Astrocyte (in vitro differentiated cells and primary cell): ENCODE measurements at regions not wholly inside any gene's neighbourhood (a gene's known extent, or its start where the extent isn't known, plus 50 kb on each side); places are given as distances from the start of the nearest gene placed in this dataset.
A peak's percentile ranks its signal among the peaks of the same experiment; 100 is the strongest.

Source experiments
- DNase-seq: peaks from one replicate; pipeline ENCODE4 v3.0.0-alpha.2; 2010; ENCODE audit warnings: low read depth
- FAIRE-seq: peaks from 2 replicates; lab custom pipeline; 2011; peaks lifted over from hg19 to GRCh38; lab: Jason Lieb, UNC
- H2AFZ ChIP-seq: 2 replicates; pipeline ENCODE4 v1.6.0; 2012; ENCODE audit warnings: low read depth, low read length, inconsistent platforms
- H3K27ac ChIP-seq: 2 replicates; pipeline ENCODE4 v1.5.1; 2011; ENCODE audit warnings: low read depth, low read length, inconsistent platforms
- H3K27me3 ChIP-seq: 2 replicates; pipeline ENCODE4 v1.6.0; 2011; ENCODE audit warnings: low read length, inconsistent platforms; ENCODE audit not compliant: insufficient read depth
- H3K36me3 ChIP-seq: 2 replicates; pipeline ENCODE4 v1.5.1; 2011; ENCODE audit warnings: low read length, inconsistent platforms; ENCODE audit not compliant: insufficient read depth
- H3K4me1 ChIP-seq: 2 replicates; pipeline ENCODE4 v1.5.1; 2011; ENCODE audit warnings: low read length, inconsistent platforms; ENCODE audit not compliant: insufficient read depth
- H3K4me2 ChIP-seq: 2 replicates; pipeline ENCODE4 v1.6.0; 2012; ENCODE audit warnings: low read length, inconsistent platforms
- H3K4me3 ChIP-seq: 2 replicates; pipeline ENCODE4 v1.5.1; 2011; ENCODE audit warnings: low read depth, mild to moderate bottlenecking, low read length, inconsistent platforms; ENCODE audit not compliant: insufficient read depth
- H3K79me2 ChIP-seq: 2 replicates; pipeline ENCODE4 v1.6.0; 2012; ENCODE audit warnings: mild to moderate bottlenecking, low read length, inconsistent platforms; ENCODE audit not compliant: insufficient read depth
- H3K9ac ChIP-seq: 2 replicates; pipeline ENCODE4 v1.6.0; 2012; ENCODE audit warnings: mild to moderate bottlenecking, low read length, inconsistent platforms
- H3K9me3 ChIP-seq: 2 replicates; pipeline ENCODE4 v1.5.1; 2012; ENCODE audit warnings: low read depth, mild to moderate bottlenecking, low read length, inconsistent platforms; ENCODE audit not compliant: insufficient read depth
- H4K20me1 ChIP-seq: 2 replicates; pipeline ENCODE4 v1.6.0; 2012; ENCODE audit warnings: low read length, inconsistent platforms; ENCODE audit not compliant: insufficient read depth
- H3K27ac Mint-ChIP-seq: one replicate; pipeline ENCODE4 v1.8.0; 2021; ENCODE audit warnings: mild to moderate bottlenecking, mixed read lengths; ENCODE audit not compliant: unreplicated experiment
- H3K27me3 Mint-ChIP-seq: one replicate; pipeline ENCODE4 v1.8.0; 2021; ENCODE audit warnings: low read depth, mixed read lengths; ENCODE audit not compliant: unreplicated experiment
- H3K36me3 Mint-ChIP-seq: one replicate; pipeline ENCODE4 v1.8.0; 2021; ENCODE audit warnings: low read depth, mixed read lengths; ENCODE audit not compliant: unreplicated experiment
- H3K4me1 Mint-ChIP-seq: one replicate; pipeline ENCODE4 v1.8.0; 2021; ENCODE audit warnings: low read depth, mixed read lengths; ENCODE audit not compliant: unreplicated experiment
- H3K4me3 Mint-ChIP-seq: one replicate; pipeline ENCODE4 v1.8.0; 2021; ENCODE audit warnings: mild to moderate bottlenecking, moderate library complexity, mixed read lengths; ENCODE audit not compliant: unreplicated experiment
- H3K9me3 Mint-ChIP-seq: one replicate; pipeline ENCODE4 v1.8.0; 2021; ENCODE audit warnings: mild to moderate bottlenecking, mixed read lengths; ENCODE audit not compliant: unreplicated experiment
- EZH2 ChIP-seq: IDR thresholded peaks from 2 replicates; pipeline ENCODE4 v1.6.1; 2012; ENCODE audit warnings: mild to moderate bottlenecking, low read length, inconsistent platforms; ENCODE audit not compliant: insufficient read depth
- TF ChIP-seq, protein P1 (sequence below): IDR thresholded peaks from 2 replicates; pipeline ENCODE4 v1.5.1; 2011; ENCODE audit warnings: low read depth, mild to moderate bottlenecking, inconsistent platforms, low read length, moderate library complexity; ENCODE audit not compliant: insufficient read depth

DNA sequence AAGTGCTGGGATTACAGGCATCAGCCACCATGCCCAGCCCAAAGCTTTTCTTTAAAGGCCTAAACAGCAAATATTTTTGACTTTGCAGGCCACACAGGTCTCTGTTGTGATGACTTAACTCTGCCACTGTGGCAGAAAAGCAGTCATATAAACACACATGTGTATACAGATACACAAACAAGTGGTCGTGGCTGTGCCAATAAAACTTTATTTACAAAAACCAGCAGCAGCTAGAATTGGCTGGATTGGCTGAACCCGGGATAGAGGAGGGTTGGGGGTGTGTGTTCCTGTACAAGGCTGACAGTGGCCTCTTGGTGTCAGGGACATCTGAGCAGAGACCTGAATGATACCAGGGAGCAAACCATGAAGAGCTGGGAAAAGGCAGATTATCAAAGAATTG lies 95.6 kb downstream of the NCOR2 start:
- Histone ChIP-seq H3K36me3 (peaks cover 39% of the 10 kb centered on the region), H3K27ac (no peak overlapping the region), H3K4me3 (no peak overlapping the region), H3K4me2 (no peak overlapping the region), H3K9me3 (peaks cover 6% of the 10 kb centered on the region), H3K4me1 (peaks cover under 1% of the 10 kb centered on the region), H3K79me2 (peaks cover 50% of the 10 kb centered on the region), H4K20me1 (peaks cover 80% of the 10 kb centered on the region), H3K27me3 (no peaks in the 10 kb centered on the region), H3K9ac (no peak overlapping the region), H2AFZ (no peak overlapping the region)
- TF ChIP-seq EZH2 = no peak
- TF ChIP-seq, protein P1, sequence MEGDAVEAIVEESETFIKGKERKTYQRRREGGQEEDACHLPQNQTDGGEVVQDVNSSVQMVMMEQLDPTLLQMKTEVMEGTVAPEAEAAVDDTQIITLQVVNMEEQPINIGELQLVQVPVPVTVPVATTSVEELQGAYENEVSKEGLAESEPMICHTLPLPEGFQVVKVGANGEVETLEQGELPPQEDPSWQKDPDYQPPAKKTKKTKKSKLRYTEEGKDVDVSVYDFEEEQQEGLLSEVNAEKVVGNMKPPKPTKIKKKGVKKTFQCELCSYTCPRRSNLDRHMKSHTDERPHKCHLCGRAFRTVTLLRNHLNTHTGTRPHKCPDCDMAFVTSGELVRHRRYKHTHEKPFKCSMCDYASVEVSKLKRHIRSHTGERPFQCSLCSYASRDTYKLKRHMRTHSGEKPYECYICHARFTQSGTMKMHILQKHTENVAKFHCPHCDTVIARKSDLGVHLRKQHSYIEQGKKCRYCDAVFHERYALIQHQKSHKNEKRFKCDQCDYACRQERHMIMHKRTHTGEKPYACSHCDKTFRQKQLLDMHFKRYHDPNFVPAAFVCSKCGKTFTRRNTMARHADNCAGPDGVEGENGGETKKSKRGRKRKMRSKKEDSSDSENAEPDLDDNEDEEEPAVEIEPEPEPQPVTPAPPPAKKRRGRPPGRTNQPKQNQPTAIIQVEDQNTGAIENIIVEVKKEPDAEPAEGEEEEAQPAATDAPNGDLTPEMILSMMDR = no peak
- peaks cover 2% of the 10 kb centered on the region for H3K9me3 Mint-ChIP-seq
- DNase-seq (no peak), FAIRE-seq (no peak)
- H3K36me3 Mint-ChIP-seq = peaks cover 55% of the 10 kb centered on the region
- H3K4me3 Mint-ChIP-seq = no peak overlapping the region
- H3K27ac Mint-ChIP-seq = no peak overlapping the region
- H3K4me1 Mint-ChIP-seq = no peaks in the 10 kb centered on the region
- H3K27me3 Mint-ChIP-seq = no peaks in the 10 kb centered on the region

DNA sequence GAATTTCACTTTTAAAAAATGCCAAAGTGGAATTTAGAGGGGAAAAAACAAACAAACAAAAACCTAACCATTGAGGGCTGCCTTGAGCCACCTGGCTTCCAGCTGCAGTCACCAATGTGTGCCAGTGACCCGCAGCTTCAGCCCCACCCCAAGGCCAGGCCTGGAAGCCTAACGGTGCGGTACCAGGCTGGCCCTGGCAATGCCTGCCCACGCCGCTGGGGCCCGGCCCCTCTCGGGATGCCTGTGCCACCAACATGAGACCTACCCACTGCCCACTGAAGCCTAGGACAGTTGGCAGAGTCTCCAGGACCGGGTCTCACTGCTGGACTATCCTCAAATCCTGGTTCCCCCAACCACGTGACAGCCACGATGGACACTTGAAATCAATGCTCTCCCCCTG lies 96.6 kb downstream of the NCOR2 start:
- peaks cover 51% of the 10 kb centered on the region for H3K36me3 Mint-ChIP-seq
- no peak overlapping the region for H3K9ac ChIP-seq
- peaks cover 51% of the 10 kb centered on the region for H3K79me2 ChIP-seq
- H3K27me3 ChIP-seq = no peaks in the 10 kb centered on the region
- H3K4me2 ChIP-seq = no peak overlapping the region
- peak overlapping the region; percentile 66 for H3K27ac Mint-ChIP-seq
- no peak overlapping the region for H2AFZ ChIP-seq
- H3K27me3 Mint-ChIP-seq = no peaks in the 10 kb centered on the region
- FAIRE-seq (no peak), DNase-seq (no peak)
- H3K9me3 Mint-ChIP-seq = peaks cover 2% of the 10 kb centered on the region
- peaks cover 35% of the 10 kb centered on the region for H3K36me3 ChIP-seq
- peaks cover 6% of the 10 kb centered on the region for H3K9me3 ChIP-seq
- no peak overlapping the region for H3K4me3 Mint-ChIP-seq
- H3K4me1 Mint-ChIP-seq = no peaks in the 10 kb centered on the region
- peaks cover 11% of the 10 kb centered on the region for H3K4me1 ChIP-seq
- no peak overlapping the region for H3K4me3 ChIP-seq
- no peak overlapping the region for H3K27ac ChIP-seq
- TF ChIP-seq, protein P1 = no peak
- TF ChIP-seq EZH2 = no peak
- peaks cover 78% of the 10 kb centered on the region for H4K20me1 ChIP-seq

DNA sequence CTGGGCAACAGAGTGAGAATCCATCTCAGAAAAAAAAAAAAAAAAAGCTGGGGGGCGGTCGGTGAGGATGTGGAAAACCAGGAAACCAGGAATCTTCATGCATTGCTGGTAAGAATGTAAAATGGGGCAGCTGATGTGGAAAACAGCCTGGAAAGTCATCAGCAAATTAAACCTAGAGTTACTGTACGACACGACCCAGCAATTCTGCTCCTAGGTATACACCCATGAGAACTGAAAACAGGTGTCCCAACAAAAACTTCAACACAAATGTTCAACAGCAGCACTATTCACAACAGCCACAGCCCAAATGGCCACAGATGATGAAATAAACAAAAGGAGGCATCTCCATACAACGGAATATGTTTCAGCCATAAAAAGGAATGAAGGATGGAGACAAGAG lies 97.3 kb downstream of the NCOR2 start:
- H3K36me3 ChIP-seq = peaks cover 41% of the 10 kb centered on the region
- H3K4me1 Mint-ChIP-seq = no peaks in the 10 kb centered on the region

More for the DNA sequence above, 97.3 kb downstream of the NCOR2 start:
- peaks cover 57% of the 10 kb centered on the region for H3K36me3 Mint-ChIP-seq
- no peak for DNase-seq
- Histone ChIP-seq H2AFZ (no peak overlapping the region), H3K9ac (no peak overlapping the region), H3K4me2 (no peak overlapping the region), H3K79me2 (peaks cover 51% of the 10 kb centered on the region), H3K9me3 (peaks cover 6% of the 10 kb centered on the region), H3K27ac (no peak overlapping the region), H3K4me3 (no peak overlapping the region), H4K20me1 (peaks cover 78% of the 10 kb centered on the region), H3K27me3 (no peaks in the 10 kb centered on the region), H3K4me1 (peaks cover 13% of the 10 kb centered on the region)
- no peaks in the 10 kb centered on the region for H3K27me3 Mint-ChIP-seq
- peaks cover 2% of the 10 kb centered on the region for H3K9me3 Mint-ChIP-seq
- H3K27ac Mint-ChIP-seq = no peak overlapping the region
- no peak for FAIRE-seq
- peak overlapping the region; percentile 56 for H3K4me3 Mint-ChIP-seq
- TF ChIP-seq EZH2 = no peak
- TF ChIP-seq, protein P1 = no peak
